WTC11 (cell line): ENCODE measurements at regions not wholly inside any gene's neighbourhood (a gene's known extent, or its start where the extent isn't known, plus 50 kb on each side); places are given as distances from the start of the nearest gene placed in this dataset.

Experiments
- ESRRA ChIP-seq: sonication (generic); formaldehyde crosslinking; IDR thresholded peaks from 2 replicates; pipeline ENCODE4 v1.8.1; 2022; ENCODE audit warnings: mild to moderate bottlenecking, missing genetic modification reagents, borderline replicate concordance
- JUN ChIP-seq: sonication (generic); formaldehyde crosslinking; IDR thresholded peaks from 2 replicates; pipeline ENCODE4 v1.8.0; 2023; ENCODE audit warnings: mild to moderate bottlenecking, missing genetic modification reagents
- MYBL2 ChIP-seq: sonication (generic); formaldehyde crosslinking; IDR thresholded peaks from 2 replicates; pipeline ENCODE4 v1.8.1; 2023; ENCODE audit warnings: mild to moderate bottlenecking, moderate library complexity, missing genetic modification reagents
- NFYB ChIP-seq: sonication (generic); formaldehyde crosslinking; conservative IDR thresholded peaks from 2 replicates; pipeline ENCODE4 v1.8.0; 2022; ENCODE audit warnings: low read depth, missing genetic modification reagents
- NR2C2 ChIP-seq: sonication (generic); formaldehyde crosslinking; IDR thresholded peaks from 2 replicates; pipeline ENCODE4 v1.8.0; 2022; ENCODE audit warnings: mild to moderate bottlenecking, missing genetic modification reagents
- SP1 ChIP-seq: sonication (generic); formaldehyde crosslinking; conservative IDR thresholded peaks from 2 replicates; pipeline ENCODE4 v1.8.1; 2022; ENCODE audit warnings: missing genetic modification reagents
- TCF7 ChIP-seq: sonication (generic); formaldehyde crosslinking; IDR thresholded peaks from 2 replicates; pipeline ENCODE4 v1.8.0; 2022; ENCODE audit warnings: mild to moderate bottlenecking, low read depth, missing genetic modification reagents, moderate library complexity
- ZNF138 ChIP-seq: sonication (generic); formaldehyde crosslinking; conservative IDR thresholded peaks from 2 replicates; pipeline ENCODE4 v1.8.1; 2022; ENCODE audit warnings: mild to moderate bottlenecking, moderate library complexity, missing genetic modification reagents
- ZNF317 ChIP-seq: sonication (generic); formaldehyde crosslinking; IDR thresholded peaks from 2 replicates; pipeline ENCODE4 v1.8.1; 2023; ENCODE audit warnings: low read depth, mild to moderate bottlenecking, moderate library complexity, missing genetic modification reagents, borderline replicate concordance
- TF ChIP-seq, protein P1 (sequence below): sonication (generic); formaldehyde crosslinking; IDR thresholded peaks from 2 replicates; pipeline ENCODE4 v1.8.0; 2023; ENCODE audit warnings: mild to moderate bottlenecking, missing genetic modification reagents
- TF ChIP-seq, protein P2 (sequence below): sonication (generic); formaldehyde crosslinking; IDR thresholded peaks from 2 replicates; pipeline ENCODE4 v1.8.1; 2023; ENCODE audit warnings: mild to moderate bottlenecking, missing genetic modification reagents, moderate library complexity
- TF ChIP-seq, protein P3 (sequence below): fragments of 200-600 bp; IDR thresholded peaks from 2 replicates; pipeline ENCODE4 v1.8.0; 2022; ENCODE audit warnings: antibody characterized with exemption
- TF ChIP-seq, protein P4 (sequence below): sonication (generic); formaldehyde crosslinking; conservative IDR thresholded peaks from 2 replicates; pipeline ENCODE4 v1.8.1; 2022; ENCODE audit warnings: mild to moderate bottlenecking, missing genetic modification reagents
- TF ChIP-seq, protein P5 (sequence below): fragments of 250-450 bp; sonication (Bioruptor Pico); IDR thresholded peaks from 2 replicates; pipeline ENCODE4 v1.9.0; 2021; ENCODE audit warnings: mild to moderate bottlenecking

DNA sequence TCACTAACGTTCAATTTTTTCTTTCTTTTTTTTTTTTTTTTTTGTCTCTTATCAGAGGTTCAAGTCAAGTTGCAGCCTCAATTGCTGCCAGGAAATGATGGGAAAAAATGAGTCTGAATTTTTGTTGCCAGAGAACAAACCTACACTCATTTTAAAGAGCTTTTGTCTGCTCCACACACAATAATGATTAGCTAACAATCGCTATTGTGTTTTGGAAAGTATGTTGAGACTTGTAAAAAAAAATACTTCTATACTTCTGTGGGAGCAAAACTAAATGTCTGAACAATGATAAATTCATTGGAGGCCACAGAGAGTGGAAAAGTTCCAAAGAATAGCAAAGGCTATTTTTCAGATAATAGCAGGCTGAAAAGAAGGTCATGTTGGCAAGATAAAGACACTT, 176.3 kb upstream of the LMCD1 start:
- TF ChIP-seq, protein P1, sequence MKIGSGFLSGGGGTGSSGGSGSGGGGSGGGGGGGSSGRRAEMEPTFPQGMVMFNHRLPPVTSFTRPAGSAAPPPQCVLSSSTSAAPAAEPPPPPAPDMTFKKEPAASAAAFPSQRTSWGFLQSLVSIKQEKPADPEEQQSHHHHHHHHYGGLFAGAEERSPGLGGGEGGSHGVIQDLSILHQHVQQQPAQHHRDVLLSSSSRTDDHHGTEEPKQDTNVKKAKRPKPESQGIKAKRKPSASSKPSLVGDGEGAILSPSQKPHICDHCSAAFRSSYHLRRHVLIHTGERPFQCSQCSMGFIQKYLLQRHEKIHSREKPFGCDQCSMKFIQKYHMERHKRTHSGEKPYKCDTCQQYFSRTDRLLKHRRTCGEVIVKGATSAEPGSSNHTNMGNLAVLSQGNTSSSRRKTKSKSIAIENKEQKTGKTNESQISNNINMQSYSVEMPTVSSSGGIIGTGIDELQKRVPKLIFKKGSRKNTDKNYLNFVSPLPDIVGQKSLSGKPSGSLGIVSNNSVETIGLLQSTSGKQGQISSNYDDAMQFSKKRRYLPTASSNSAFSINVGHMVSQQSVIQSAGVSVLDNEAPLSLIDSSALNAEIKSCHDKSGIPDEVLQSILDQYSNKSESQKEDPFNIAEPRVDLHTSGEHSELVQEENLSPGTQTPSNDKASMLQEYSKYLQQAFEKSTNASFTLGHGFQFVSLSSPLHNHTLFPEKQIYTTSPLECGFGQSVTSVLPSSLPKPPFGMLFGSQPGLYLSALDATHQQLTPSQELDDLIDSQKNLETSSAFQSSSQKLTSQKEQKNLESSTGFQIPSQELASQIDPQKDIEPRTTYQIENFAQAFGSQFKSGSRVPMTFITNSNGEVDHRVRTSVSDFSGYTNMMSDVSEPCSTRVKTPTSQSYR (CRISPR knock-in tag): no peak
- no peak for TF ChIP-seq SP1 (CRISPR knock-in tag)
- TF ChIP-seq, protein P2, sequence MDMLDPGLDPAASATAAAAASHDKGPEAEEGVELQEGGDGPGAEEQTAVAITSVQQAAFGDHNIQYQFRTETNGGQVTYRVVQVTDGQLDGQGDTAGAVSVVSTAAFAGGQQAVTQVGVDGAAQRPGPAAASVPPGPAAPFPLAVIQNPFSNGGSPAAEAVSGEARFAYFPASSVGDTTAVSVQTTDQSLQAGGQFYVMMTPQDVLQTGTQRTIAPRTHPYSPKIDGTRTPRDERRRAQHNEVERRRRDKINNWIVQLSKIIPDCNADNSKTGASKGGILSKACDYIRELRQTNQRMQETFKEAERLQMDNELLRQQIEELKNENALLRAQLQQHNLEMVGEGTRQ (CRISPR knock-in tag): no peak
- no peak for TF ChIP-seq ZNF138 (CRISPR knock-in tag)
- no peak for TF ChIP-seq ZNF317 (CRISPR knock-in tag)
- TF ChIP-seq, protein P3, sequence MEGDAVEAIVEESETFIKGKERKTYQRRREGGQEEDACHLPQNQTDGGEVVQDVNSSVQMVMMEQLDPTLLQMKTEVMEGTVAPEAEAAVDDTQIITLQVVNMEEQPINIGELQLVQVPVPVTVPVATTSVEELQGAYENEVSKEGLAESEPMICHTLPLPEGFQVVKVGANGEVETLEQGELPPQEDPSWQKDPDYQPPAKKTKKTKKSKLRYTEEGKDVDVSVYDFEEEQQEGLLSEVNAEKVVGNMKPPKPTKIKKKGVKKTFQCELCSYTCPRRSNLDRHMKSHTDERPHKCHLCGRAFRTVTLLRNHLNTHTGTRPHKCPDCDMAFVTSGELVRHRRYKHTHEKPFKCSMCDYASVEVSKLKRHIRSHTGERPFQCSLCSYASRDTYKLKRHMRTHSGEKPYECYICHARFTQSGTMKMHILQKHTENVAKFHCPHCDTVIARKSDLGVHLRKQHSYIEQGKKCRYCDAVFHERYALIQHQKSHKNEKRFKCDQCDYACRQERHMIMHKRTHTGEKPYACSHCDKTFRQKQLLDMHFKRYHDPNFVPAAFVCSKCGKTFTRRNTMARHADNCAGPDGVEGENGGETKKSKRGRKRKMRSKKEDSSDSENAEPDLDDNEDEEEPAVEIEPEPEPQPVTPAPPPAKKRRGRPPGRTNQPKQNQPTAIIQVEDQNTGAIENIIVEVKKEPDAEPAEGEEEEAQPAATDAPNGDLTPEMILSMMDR: no peak
- TF ChIP-seq ESRRA (CRISPR knock-in tag): no peak
- no peak for TF ChIP-seq NR2C2 (CRISPR knock-in tag)
- TF ChIP-seq TCF7 (CRISPR knock-in tag): no peak
- TF ChIP-seq, protein P4, sequence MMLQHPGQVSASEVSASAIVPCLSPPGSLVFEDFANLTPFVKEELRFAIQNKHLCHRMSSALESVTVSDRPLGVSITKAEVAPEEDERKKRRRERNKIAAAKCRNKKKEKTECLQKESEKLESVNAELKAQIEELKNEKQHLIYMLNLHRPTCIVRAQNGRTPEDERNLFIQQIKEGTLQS (CRISPR knock-in tag): no peak
- no peak for TF ChIP-seq NFYB
- TF ChIP-seq, protein P5, sequence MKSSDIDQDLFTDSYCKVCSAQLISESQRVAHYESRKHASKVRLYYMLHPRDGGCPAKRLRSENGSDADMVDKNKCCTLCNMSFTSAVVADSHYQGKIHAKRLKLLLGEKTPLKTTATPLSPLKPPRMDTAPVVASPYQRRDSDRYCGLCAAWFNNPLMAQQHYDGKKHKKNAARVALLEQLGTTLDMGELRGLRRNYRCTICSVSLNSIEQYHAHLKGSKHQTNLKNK (CRISPR knock-in tag): no peak
- TF ChIP-seq JUN (CRISPR knock-in tag): no peak
- TF ChIP-seq MYBL2 (CRISPR knock-in tag): no peak
